PFSK-1 (cell line): ENCODE measurements at regions not wholly inside any gene's neighbourhood (a gene's known extent, or its start where the extent isn't known, plus 50 kb on each side); places are given as distances from the start of the nearest gene placed in this dataset.

Experiments
- FOXP2 ChIP-seq: optimal IDR thresholded peaks from 2 replicates; pipeline ENCODE3; 2011; ENCODE audit warnings: borderline replicate concordance, control low read depth, inconsistent platforms; ENCODE audit not compliant: insufficient read depth; ENCODE audit errors: extremely low read length, extremely low read depth
- POLR2AphosphoS5 ChIP-seq: IDR thresholded peaks from 2 replicates; pipeline ENCODE4 v1.6.1; 2012; ENCODE audit warnings: low read depth, mild to moderate bottlenecking, control low read depth, low read length, moderate library complexity

GRCh38 chr22:22407061-22407460 is 101.5 kb downstream of the ZNF280B start:
- no peak for TF ChIP-seq POLR2AphosphoS5
- TF ChIP-seq FOXP2 = no peak
